ENCODE measurements at regions not wholly inside any gene's neighbourhood (a gene's known extent, or its start where the extent isn't known, plus 50 kb on each side); places are given as distances from the start of the nearest gene placed in this dataset.

GRCh38 chr4:180512801-180513475, 1730.3 kb upstream of the TENM3 start:
- DNase-seq (ENCODE audit: low read depth in 4 of 6, low spot score in 6 of 6): peak in 4 of 6 donors; percentile 15 to 90 (median 28)
- WGBS (ENCODE audit: insufficient coverage): no CpG with 5 or more reads among the region's 3 CpGs
- no peak overlapping the region for H3K27ac ChIP-seq (ENCODE audit: low read depth, low read length)
- no peaks in the 10 kb centered on the region for H3K27me3 ChIP-seq (ENCODE audit: control insufficient read depth, insufficient read depth, low read length)
- no peak overlapping the region for H3K4me3 ChIP-seq (ENCODE audit: low read depth, low read length)
- no peaks in the 10 kb centered on the region for H3K36me3 ChIP-seq (ENCODE audit: control insufficient read depth, insufficient read depth, low read length)
- H3K4me1 ChIP-seq (ENCODE audit: control insufficient read depth, insufficient read depth, low read length): no peaks in the 10 kb centered on the region
- H3K9me3 ChIP-seq (ENCODE audit: control insufficient read depth, insufficient read depth, low read length): no peaks in the 10 kb centered on the region

- H3K4me3 ChIP-seq (ENCODE audit: low read depth, low read length): no peak overlapping the region
- WGBS (ENCODE audit: insufficient coverage): no CpG with 5 or more reads among the region's 4 CpGs
- no peaks in the 10 kb centered on the region for H3K27me3 ChIP-seq (ENCODE audit: control insufficient read depth, insufficient read depth, low read length)
- H3K27ac ChIP-seq (ENCODE audit: low read depth, low read length): no peak overlapping the region
- H3K9me3 ChIP-seq (ENCODE audit: control insufficient read depth, insufficient read depth, low read length): no peaks in the 10 kb centered on the region
- no peaks in the 10 kb centered on the region for H3K4me1 ChIP-seq (ENCODE audit: control insufficient read depth, insufficient read depth, low read length)
- peak in 3 of 6 donors; percentile 6 to 37 (median 19) for DNase-seq (ENCODE audit: low read depth in 4 of 6, low spot score in 6 of 6)
- no peaks in the 10 kb centered on the region for H3K36me3 ChIP-seq (ENCODE audit: control insufficient read depth, insufficient read depth, low read length)
Measured at GRCh38 chr4:180518906-180519305, 1724.3 kb upstream of the TENM3 start.

- H3K36me3 ChIP-seq (ENCODE audit: control insufficient read depth, insufficient read depth, low read length): no peaks in the 10 kb centered on the region
- WGBS (ENCODE audit: insufficient coverage): 75% methylated on average over 1 of the region's 5 CpGs
- H3K9me3 ChIP-seq (ENCODE audit: control insufficient read depth, insufficient read depth, low read length): no peaks in the 10 kb centered on the region
- H3K27ac ChIP-seq (ENCODE audit: low read depth, low read length): no peak overlapping the region
- no peak for DNase-seq (ENCODE audit: low read depth in 4 of 6, low spot score in 6 of 6)
- no peak overlapping the region for H3K4me3 ChIP-seq (ENCODE audit: low read depth, low read length)
- H3K27me3 ChIP-seq (ENCODE audit: control insufficient read depth, insufficient read depth, low read length): no peaks in the 10 kb centered on the region
- H3K4me1 ChIP-seq (ENCODE audit: control insufficient read depth, insufficient read depth, low read length): no peaks in the 10 kb centered on the region
Measured at GRCh38 chr4:180521181-180521580, 1722.0 kb upstream of the TENM3 start.

- H3K4me3 ChIP-seq (ENCODE audit: low read depth, low read length): no peak overlapping the region
- no CpG with 5 or more reads among the region's 4 CpGs for WGBS (ENCODE audit: insufficient coverage)
- no peak for DNase-seq (ENCODE audit: low read depth in 4 of 6, low spot score in 6 of 6)
- no peaks in the 10 kb centered on the region for H3K36me3 ChIP-seq (ENCODE audit: control insufficient read depth, insufficient read depth, low read length)
- H3K4me1 ChIP-seq (ENCODE audit: control insufficient read depth, insufficient read depth, low read length): no peaks in the 10 kb centered on the region
- no peak overlapping the region for H3K27ac ChIP-seq (ENCODE audit: low read depth, low read length)
- H3K27me3 ChIP-seq (ENCODE audit: control insufficient read depth, insufficient read depth, low read length): no peaks in the 10 kb centered on the region
- H3K9me3 ChIP-seq (ENCODE audit: control insufficient read depth, insufficient read depth, low read length): no peaks in the 10 kb centered on the region
Measured at GRCh38 chr4:180525523-180526077, 1717.6 kb upstream of the TENM3 start.

- Histone ChIP-seq H3K27ac (ENCODE audit: low read depth, low read length) (no peak overlapping the region), H3K36me3 (ENCODE audit: control insufficient read depth, insufficient read depth, low read length) (no peaks in the 10 kb centered on the region), H3K4me1 (ENCODE audit: control insufficient read depth, insufficient read depth, low read length) (no peaks in the 10 kb centered on the region), H3K4me3 (ENCODE audit: low read depth, low read length) (no peak overlapping the region), H3K27me3 (ENCODE audit: control insufficient read depth, insufficient read depth, low read length) (no peaks in the 10 kb centered on the region), H3K9me3 (ENCODE audit: control insufficient read depth, insufficient read depth, low read length) (no peaks in the 10 kb centered on the region)
- WGBS (ENCODE audit: insufficient coverage): 95% methylated on average over 4 of the region's 9 CpGs
- peak in 2 of 6 donors; percentile 18 to 41 for DNase-seq (ENCODE audit: low read depth in 4 of 6, low spot score in 6 of 6)
Measured at GRCh38 chr4:180528003-180528402, 1715.2 kb upstream of the TENM3 start.

GRCh38 chr4:180530787-180531186, 1712.4 kb upstream of the TENM3 start:
- H3K4me1 ChIP-seq (ENCODE audit: control insufficient read depth, insufficient read depth, low read length): no peaks in the 10 kb centered on the region
- no peak overlapping the region for H3K27ac ChIP-seq (ENCODE audit: low read depth, low read length)
- no peaks in the 10 kb centered on the region for H3K9me3 ChIP-seq (ENCODE audit: control insufficient read depth, insufficient read depth, low read length)
- no peaks in the 10 kb centered on the region for H3K27me3 ChIP-seq (ENCODE audit: control insufficient read depth, insufficient read depth, low read length)
- H3K4me3 ChIP-seq (ENCODE audit: low read depth, low read length): no peak overlapping the region
- H3K36me3 ChIP-seq (ENCODE audit: control insufficient read depth, insufficient read depth, low read length): no peaks in the 10 kb centered on the region
- peak in 3 of 6 donors; percentile 13 to 58 (median 51) for DNase-seq (ENCODE audit: low read depth in 4 of 6, low spot score in 6 of 6)

- H3K36me3 ChIP-seq (ENCODE audit: control insufficient read depth, insufficient read depth, low read length): no peaks in the 10 kb centered on the region
- H3K9me3 ChIP-seq (ENCODE audit: control insufficient read depth, insufficient read depth, low read length): no peaks in the 10 kb centered on the region
- no peak overlapping the region for H3K4me3 ChIP-seq (ENCODE audit: low read depth, low read length)
- no peak overlapping the region for H3K27ac ChIP-seq (ENCODE audit: low read depth, low read length)
- 98% methylated on average over 7 of the region's 9 CpGs for WGBS (ENCODE audit: insufficient coverage)
- DNase-seq (ENCODE audit: low read depth in 4 of 6, low spot score in 6 of 6): no peak
- H3K27me3 ChIP-seq (ENCODE audit: control insufficient read depth, insufficient read depth, low read length): no peaks in the 10 kb centered on the region
- no peaks in the 10 kb centered on the region for H3K4me1 ChIP-seq (ENCODE audit: control insufficient read depth, insufficient read depth, low read length)
Measured at GRCh38 chr4:180532691-180533090, 1710.5 kb upstream of the TENM3 start.

- no peaks in the 10 kb centered on the region for H3K9me3 ChIP-seq (ENCODE audit: control insufficient read depth, insufficient read depth, low read length)
- DNase-seq (ENCODE audit: low read depth in 4 of 6, low spot score in 6 of 6): no peak
- H3K27me3 ChIP-seq (ENCODE audit: control insufficient read depth, insufficient read depth, low read length): no peaks in the 10 kb centered on the region
- WGBS (ENCODE audit: insufficient coverage): 60% methylated on average over 1 of the region's 8 CpGs
- no peak overlapping the region for H3K4me3 ChIP-seq (ENCODE audit: low read depth, low read length)
- H3K36me3 ChIP-seq (ENCODE audit: control insufficient read depth, insufficient read depth, low read length): no peaks in the 10 kb centered on the region
- no peak overlapping the region for H3K27ac ChIP-seq (ENCODE audit: low read depth, low read length)
- H3K4me1 ChIP-seq (ENCODE audit: control insufficient read depth, insufficient read depth, low read length): no peaks in the 10 kb centered on the region
Measured at GRCh38 chr4:180538384-180539057, 1704.7 kb upstream of the TENM3 start.

- H3K4me1 ChIP-seq (ENCODE audit: control insufficient read depth, insufficient read depth, low read length): no peaks in the 10 kb centered on the region
- no peaks in the 10 kb centered on the region for H3K9me3 ChIP-seq (ENCODE audit: control insufficient read depth, insufficient read depth, low read length)
- no CpG with 5 or more reads among the region's 4 CpGs for WGBS (ENCODE audit: insufficient coverage)
- no peaks in the 10 kb centered on the region for H3K36me3 ChIP-seq (ENCODE audit: control insufficient read depth, insufficient read depth, low read length)
- no peaks in the 10 kb centered on the region for H3K27me3 ChIP-seq (ENCODE audit: control insufficient read depth, insufficient read depth, low read length)
- no peak overlapping the region for H3K4me3 ChIP-seq (ENCODE audit: low read depth, low read length)
- no peak for DNase-seq (ENCODE audit: low read depth in 4 of 6, low spot score in 6 of 6)
- no peak overlapping the region for H3K27ac ChIP-seq (ENCODE audit: low read depth, low read length)
Measured at GRCh38 chr4:180539284-180539683, 1703.9 kb upstream of the TENM3 start.

- Histone ChIP-seq H3K27ac (ENCODE audit: low read depth, low read length) (no peak overlapping the region), H3K36me3 (ENCODE audit: control insufficient read depth, insufficient read depth, low read length) (no peaks in the 10 kb centered on the region), H3K4me3 (ENCODE audit: low read depth, low read length) (no peak overlapping the region), H3K4me1 (ENCODE audit: control insufficient read depth, insufficient read depth, low read length) (no peaks in the 10 kb centered on the region), H3K27me3 (ENCODE audit: control insufficient read depth, insufficient read depth, low read length) (no peaks in the 10 kb centered on the region), H3K9me3 (ENCODE audit: control insufficient read depth, insufficient read depth, low read length) (no peaks in the 10 kb centered on the region)
- DNase-seq (ENCODE audit: low read depth in 4 of 6, low spot score in 6 of 6): no peak
Measured at GRCh38 chr4:180541678-180542077, 1701.5 kb upstream of the TENM3 start.

Measured in spinal cord (tissue), 9 donors.